Mammary epithelial cell (primary cell): ENCODE measurements at regions not wholly inside any gene's neighbourhood (a gene's known extent, or its start where the extent isn't known, plus 50 kb on each side); places are given as distances from the start of the nearest gene placed in this dataset.

Experiments used
- EZH2 ChIP-seq: IDR thresholded peaks from 2 replicates; pipeline ENCODE4 v1.6.1; 2012; ENCODE audit warnings: low read length, inconsistent platforms, borderline replicate concordance
- TF ChIP-seq, protein P1 (sequence below), 2 donors: IDR thresholded peaks in 1 of 2; conservative IDR thresholded peaks in 1 of 2; 2 replicates each; pipeline ENCODE4 v1.5.1; 2011 to 2012; ENCODE audit warnings: inconsistent platforms in 2 of 2, low read length in 2 of 2, mild to moderate bottlenecking in 2 of 2, control low read depth in 1 of 2, low read depth in 1 of 2; ENCODE audit not compliant: insufficient read depth in 1 of 2; ENCODE audit errors: extremely low read depth in 1 of 2

DNA sequence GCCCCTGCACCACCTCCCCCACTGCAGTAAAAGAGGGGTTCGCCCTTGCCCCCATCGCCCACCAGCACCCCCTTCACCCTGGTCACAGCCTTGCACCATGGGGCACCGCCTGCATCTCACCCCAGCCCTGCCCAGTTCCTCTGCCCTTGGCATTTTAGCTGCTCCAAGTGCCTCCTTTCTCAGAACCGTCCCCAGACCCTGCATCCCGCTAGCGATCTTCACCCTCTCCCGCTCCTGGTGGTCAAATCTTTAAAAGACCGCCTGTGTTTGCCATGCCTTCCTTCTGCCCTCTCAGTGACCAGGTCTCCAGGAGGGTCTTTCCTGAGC lies 114.7 kb upstream of the OTOS start:
- TF ChIP-seq, protein P1, sequence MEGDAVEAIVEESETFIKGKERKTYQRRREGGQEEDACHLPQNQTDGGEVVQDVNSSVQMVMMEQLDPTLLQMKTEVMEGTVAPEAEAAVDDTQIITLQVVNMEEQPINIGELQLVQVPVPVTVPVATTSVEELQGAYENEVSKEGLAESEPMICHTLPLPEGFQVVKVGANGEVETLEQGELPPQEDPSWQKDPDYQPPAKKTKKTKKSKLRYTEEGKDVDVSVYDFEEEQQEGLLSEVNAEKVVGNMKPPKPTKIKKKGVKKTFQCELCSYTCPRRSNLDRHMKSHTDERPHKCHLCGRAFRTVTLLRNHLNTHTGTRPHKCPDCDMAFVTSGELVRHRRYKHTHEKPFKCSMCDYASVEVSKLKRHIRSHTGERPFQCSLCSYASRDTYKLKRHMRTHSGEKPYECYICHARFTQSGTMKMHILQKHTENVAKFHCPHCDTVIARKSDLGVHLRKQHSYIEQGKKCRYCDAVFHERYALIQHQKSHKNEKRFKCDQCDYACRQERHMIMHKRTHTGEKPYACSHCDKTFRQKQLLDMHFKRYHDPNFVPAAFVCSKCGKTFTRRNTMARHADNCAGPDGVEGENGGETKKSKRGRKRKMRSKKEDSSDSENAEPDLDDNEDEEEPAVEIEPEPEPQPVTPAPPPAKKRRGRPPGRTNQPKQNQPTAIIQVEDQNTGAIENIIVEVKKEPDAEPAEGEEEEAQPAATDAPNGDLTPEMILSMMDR (conservative IDR thresholded peaks at IDR 0.05 in 1 of 2, IDR thresholded peaks at IDR 0.05 in 1 of 2; ENCODE audit: extremely low read depth in 1 of 2, insufficient read depth in 1 of 2, low read depth in 1 of 2, low read length in 2 of 2) = no peak
- TF ChIP-seq EZH2 = no peak
